Esophagus muscularis mucosa (tissue), 3 donors: ENCODE measurements at regions not wholly inside any gene's neighbourhood (a gene's known extent, or its start where the extent isn't known, plus 50 kb on each side); places are given as distances from the start of the nearest gene placed in this dataset.

Experiments used
- CTCF ChIP-seq, 3 experiments: fragments of 200-600 bp in 2 of 3; fragments of 450-650 bp in 1 of 3; sonication (generic) in 2 of 3; IDR thresholded peaks; one replicate each; pipeline ENCODE4 v1.5.1; 2017 to 2019; ENCODE audit warnings: antibody characterized with exemption in 3 of 3, mild to moderate bottlenecking in 2 of 3, moderate library complexity in 1 of 3
- POLR2A ChIP-seq: fragments of 450-650 bp; IDR thresholded peaks from one replicate; pipeline ENCODE4 v1.6.1; 2017; ENCODE audit warnings: antibody characterized with exemption, moderate library complexity, mild to moderate bottlenecking, low read depth
- POLR2AphosphoS5 ChIP-seq, 2 donors: sonication (generic); formaldehyde crosslinking; IDR thresholded peaks; one replicate each; pipeline ENCODE4 v1.6.1; 2017; ENCODE audit warnings: antibody characterized with exemption in 2 of 2

DNA sequence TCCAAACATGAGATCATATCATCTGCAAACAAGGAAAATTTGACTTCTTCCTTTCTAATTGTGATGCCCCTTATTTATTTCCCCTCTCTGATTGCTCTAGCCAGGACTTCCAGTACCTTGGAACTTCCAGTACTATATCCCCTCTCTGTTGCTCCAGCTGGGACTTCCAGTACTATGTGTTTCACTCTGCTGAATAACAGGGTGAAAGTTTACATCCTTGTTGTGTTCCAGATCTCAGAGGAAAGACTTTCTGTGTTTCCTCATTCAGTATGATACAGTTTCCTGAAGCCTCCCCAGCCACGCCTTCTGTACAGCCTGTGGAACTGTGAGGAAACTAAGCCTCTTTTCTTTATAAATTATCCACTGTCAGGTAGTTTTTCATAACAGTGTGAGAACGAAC is 381.3 kb upstream of the FAM47C start:
- TF ChIP-seq CTCF (IDR thresholded peaks at IDR 0.05), result no peak
- no peak for TF ChIP-seq POLR2AphosphoS5 (IDR thresholded peaks at IDR 0.05)
- TF ChIP-seq POLR2A, result no peak
